ENCODE measurements at regions not wholly inside any gene's neighbourhood (a gene's known extent, or its start where the extent isn't known, plus 50 kb on each side); places are given as distances from the start of the nearest gene placed in this dataset.

GRCh38 chr13:105050686-105051085 lies 1484.8 kb downstream of the EFNB2 start:
- no peak for TF ChIP-seq CTCF (IDR thresholded peaks at IDR 0.05; ENCODE audit: poor library complexity)
- no peak for TF ChIP-seq EZH2 (IDR thresholded peaks at IDR 0.05; ENCODE audit: borderline replicate concordance)
- no peak for TF ChIP-seq EZH2phosphoT487 (IDR thresholded peaks at IDR 0.05; ENCODE audit: low read depth, severe bottlenecking, unreplicated experiment)

Measured in hepatocyte (in vitro differentiated cells).